NB4 (cell line): ENCODE measurements at regions not wholly inside any gene's neighbourhood (a gene's known extent, or its start where the extent isn't known, plus 50 kb on each side); places are given as distances from the start of the nearest gene placed in this dataset.

Experiments used
- MAX ChIP-seq: IDR thresholded peaks from 2 replicates; pipeline ENCODE4 v1.6.1; 2011; ENCODE audit warnings: low read depth, low read length
- MYC ChIP-seq: IDR thresholded peaks from 2 replicates; pipeline ENCODE4 v1.6.1; 2011; ENCODE audit warnings: low read depth, low read length
- POLR2A ChIP-seq: IDR thresholded peaks from 2 replicates; pipeline ENCODE4 v1.6.1; 2011; ENCODE audit warnings: mild to moderate bottlenecking; ENCODE audit not compliant: insufficient read length; ENCODE audit errors: extremely low read depth
- TF ChIP-seq, protein P1 (sequence below): IDR thresholded peaks from one replicate; pipeline ENCODE4 v1.5.1; 2012; ENCODE audit warnings: low read depth, low read length

GRCh38 chr2:145325485-145325884 lies 805.6 kb upstream of the ZEB2 start:
- TF ChIP-seq, protein P1, sequence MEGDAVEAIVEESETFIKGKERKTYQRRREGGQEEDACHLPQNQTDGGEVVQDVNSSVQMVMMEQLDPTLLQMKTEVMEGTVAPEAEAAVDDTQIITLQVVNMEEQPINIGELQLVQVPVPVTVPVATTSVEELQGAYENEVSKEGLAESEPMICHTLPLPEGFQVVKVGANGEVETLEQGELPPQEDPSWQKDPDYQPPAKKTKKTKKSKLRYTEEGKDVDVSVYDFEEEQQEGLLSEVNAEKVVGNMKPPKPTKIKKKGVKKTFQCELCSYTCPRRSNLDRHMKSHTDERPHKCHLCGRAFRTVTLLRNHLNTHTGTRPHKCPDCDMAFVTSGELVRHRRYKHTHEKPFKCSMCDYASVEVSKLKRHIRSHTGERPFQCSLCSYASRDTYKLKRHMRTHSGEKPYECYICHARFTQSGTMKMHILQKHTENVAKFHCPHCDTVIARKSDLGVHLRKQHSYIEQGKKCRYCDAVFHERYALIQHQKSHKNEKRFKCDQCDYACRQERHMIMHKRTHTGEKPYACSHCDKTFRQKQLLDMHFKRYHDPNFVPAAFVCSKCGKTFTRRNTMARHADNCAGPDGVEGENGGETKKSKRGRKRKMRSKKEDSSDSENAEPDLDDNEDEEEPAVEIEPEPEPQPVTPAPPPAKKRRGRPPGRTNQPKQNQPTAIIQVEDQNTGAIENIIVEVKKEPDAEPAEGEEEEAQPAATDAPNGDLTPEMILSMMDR: no peak
- TF ChIP-seq POLR2A: no peak
- TF ChIP-seq MAX: no peak
- TF ChIP-seq MYC: no peak
